ENCODE measurements at regions not wholly inside any gene's neighbourhood (a gene's known extent, or its start where the extent isn't known, plus 50 kb on each side); places are given as distances from the start of the nearest gene placed in this dataset.

DNA sequence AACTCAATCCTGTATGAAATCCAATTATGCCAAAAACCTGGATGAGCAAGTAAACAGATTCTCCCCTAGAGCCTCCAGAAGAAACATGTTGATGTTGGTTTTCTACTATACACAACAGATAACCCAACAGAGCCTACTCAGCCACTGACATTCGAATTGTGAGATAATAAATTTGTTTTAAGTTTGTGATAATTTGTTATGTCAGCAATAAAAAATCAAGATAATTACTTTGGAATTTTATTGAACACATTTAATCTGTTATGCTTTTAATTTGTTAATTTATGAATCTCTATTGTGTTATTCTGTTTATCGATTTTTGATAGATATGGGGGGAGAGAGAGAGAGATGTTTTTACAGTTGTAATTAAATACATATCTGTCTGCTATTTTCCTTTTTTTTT is 1016.1 kb upstream of the PCDH7 start:
- TF ChIP-seq, protein P1, sequence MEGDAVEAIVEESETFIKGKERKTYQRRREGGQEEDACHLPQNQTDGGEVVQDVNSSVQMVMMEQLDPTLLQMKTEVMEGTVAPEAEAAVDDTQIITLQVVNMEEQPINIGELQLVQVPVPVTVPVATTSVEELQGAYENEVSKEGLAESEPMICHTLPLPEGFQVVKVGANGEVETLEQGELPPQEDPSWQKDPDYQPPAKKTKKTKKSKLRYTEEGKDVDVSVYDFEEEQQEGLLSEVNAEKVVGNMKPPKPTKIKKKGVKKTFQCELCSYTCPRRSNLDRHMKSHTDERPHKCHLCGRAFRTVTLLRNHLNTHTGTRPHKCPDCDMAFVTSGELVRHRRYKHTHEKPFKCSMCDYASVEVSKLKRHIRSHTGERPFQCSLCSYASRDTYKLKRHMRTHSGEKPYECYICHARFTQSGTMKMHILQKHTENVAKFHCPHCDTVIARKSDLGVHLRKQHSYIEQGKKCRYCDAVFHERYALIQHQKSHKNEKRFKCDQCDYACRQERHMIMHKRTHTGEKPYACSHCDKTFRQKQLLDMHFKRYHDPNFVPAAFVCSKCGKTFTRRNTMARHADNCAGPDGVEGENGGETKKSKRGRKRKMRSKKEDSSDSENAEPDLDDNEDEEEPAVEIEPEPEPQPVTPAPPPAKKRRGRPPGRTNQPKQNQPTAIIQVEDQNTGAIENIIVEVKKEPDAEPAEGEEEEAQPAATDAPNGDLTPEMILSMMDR (conservative IDR thresholded peaks at IDR 0.05 in 1 of 2, IDR thresholded peaks at IDR 0.05 in 1 of 2; ENCODE audit: extremely low read depth in 1 of 2, insufficient read depth in 1 of 2, low read depth in 1 of 2, low read length in 2 of 2), result no peak
- TF ChIP-seq EZH2 (IDR thresholded peaks at IDR 0.05; ENCODE audit: borderline replicate concordance, low read length), result no peak

Measured in mammary epithelial cell (primary cell).